Nephron (organoid): ENCODE measurements at regions not wholly inside any gene's neighbourhood (a gene's known extent, or its start where the extent isn't known, plus 50 kb on each side); places are given as distances from the start of the nearest gene placed in this dataset.

Experiments used
- H3K27ac Mint-ChIP-seq, 3 experiments: 2 replicates each; pipeline ENCODE4 v1.8.0; 2020; ENCODE audit warnings: mixed read lengths in 3 of 3, mild to moderate bottlenecking in 2 of 3, moderate library complexity in 1 of 3
- H3K27me3 Mint-ChIP-seq: 2 replicates; pipeline ENCODE4 v1.8.0; 2021; ENCODE audit warnings: low read depth, mild to moderate bottlenecking, moderate library complexity, mixed read lengths
- H3K36me3 Mint-ChIP-seq: 2 replicates; pipeline ENCODE4 v1.8.0; 2020; ENCODE audit warnings: low read depth, mixed read lengths
- H3K4me1 Mint-ChIP-seq: 2 replicates; pipeline ENCODE4 v1.8.0; 2020; ENCODE audit warnings: mixed read lengths
- H3K4me3 Mint-ChIP-seq, 3 experiments: 2 replicates each; pipeline ENCODE4 v1.8.0; 2020; ENCODE audit warnings: mild to moderate bottlenecking in 3 of 3, mixed read lengths in 3 of 3, moderate library complexity in 2 of 3
- H3K9me3 Mint-ChIP-seq: 2 replicates; pipeline ENCODE4 v1.8.0; 2020; ENCODE audit warnings: mixed read lengths
- CTCF ChIP-seq, 3 experiments: fragments of 200-600 bp; sonication (generic); IDR thresholded peaks; one replicate each; pipeline ENCODE4 v1.5.0; 2021; ENCODE audit warnings: antibody characterized with exemption in 3 of 3; ENCODE audit not compliant: unreplicated experiment in 3 of 3

DNA sequence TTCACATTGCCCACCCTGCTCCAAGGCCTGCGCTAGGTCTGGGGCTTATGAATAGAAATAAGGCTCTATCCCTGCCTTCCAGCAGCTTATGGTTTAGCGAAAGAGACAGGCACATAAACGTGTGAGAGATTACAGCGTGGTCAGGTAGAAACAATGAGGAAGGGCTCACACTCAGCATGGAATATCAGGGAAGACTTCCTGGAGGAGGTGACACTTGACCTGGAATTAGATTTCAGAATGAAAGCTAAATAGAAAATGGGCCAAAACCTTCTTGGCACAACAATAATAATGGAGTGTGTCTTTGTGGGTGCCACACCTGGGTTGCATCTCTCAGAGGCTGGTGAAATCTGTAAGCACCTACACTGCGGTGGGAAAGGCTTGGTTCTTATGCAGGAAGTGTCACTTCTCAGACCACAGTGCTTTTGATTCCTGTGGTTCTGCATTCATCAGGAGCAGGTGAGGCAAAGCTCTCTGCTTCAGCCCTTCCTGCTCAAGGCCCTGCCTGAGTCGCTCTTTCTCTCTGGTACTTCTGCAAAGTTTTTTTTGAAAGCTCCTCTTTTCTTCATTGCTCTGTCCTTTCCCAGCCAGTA lies 430.3 kb downstream of the ZNF536 start:
- Mint-ChIP-seq H3K4me1 (peaks cover 19% of the 10 kb centered on the region), H3K27ac (no peak overlapping the region), H3K36me3 (no peaks in the 10 kb centered on the region), H3K9me3 (no peaks in the 10 kb centered on the region), H3K27me3 (peaks cover 20% of the 10 kb centered on the region), H3K4me3 (no peak overlapping the region)
- TF ChIP-seq CTCF (IDR thresholded peaks at IDR 0.05; ENCODE audit: unreplicated experiment in 3 of 3), result no peak

- no peaks in the 10 kb centered on the region for H3K9me3 Mint-ChIP-seq
- H3K4me1 Mint-ChIP-seq, result peaks cover 19% of the 10 kb centered on the region
- peak; percentile 59 to 67 (median 65) for TF ChIP-seq CTCF (IDR thresholded peaks at IDR 0.05; ENCODE audit: unreplicated experiment in 3 of 3)
- H3K27ac Mint-ChIP-seq, result no peak overlapping the region
- peaks cover 26% of the 10 kb centered on the region for H3K27me3 Mint-ChIP-seq
- H3K4me3 Mint-ChIP-seq, result no peak overlapping the region
- H3K36me3 Mint-ChIP-seq, result no peaks in the 10 kb centered on the region
These were observed 427.9 kb downstream of the ZNF536 start for GRCh38 chr19:30799865-30800755.

GRCh38 chr19:30795727-30796126 lies 423.5 kb downstream of the ZNF536 start:
- Mint-ChIP-seq H3K36me3 (no peaks in the 10 kb centered on the region), H3K27ac (no peak overlapping the region), H3K4me1 (peaks cover 4% of the 10 kb centered on the region), H3K27me3 (peaks cover 35% of the 10 kb centered on the region), H3K4me3 (no peak overlapping the region), H3K9me3 (no peaks in the 10 kb centered on the region)
- TF ChIP-seq CTCF (IDR thresholded peaks at IDR 0.05; ENCODE audit: unreplicated experiment in 3 of 3), result no peak

- Mint-ChIP-seq H3K4me1 (peaks cover 4% of the 10 kb centered on the region), H3K27ac (no peak overlapping the region), H3K27me3 (peaks cover 19% of the 10 kb centered on the region), H3K4me3 (no peak overlapping the region), H3K9me3 (peaks cover 9% of the 10 kb centered on the region), H3K36me3 (no peaks in the 10 kb centered on the region)
- TF ChIP-seq CTCF (IDR thresholded peaks at IDR 0.05; ENCODE audit: unreplicated experiment in 3 of 3), result no peak
These were observed 420.6 kb downstream of the ZNF536 start for GRCh38 chr19:30792561-30793505.

DNA sequence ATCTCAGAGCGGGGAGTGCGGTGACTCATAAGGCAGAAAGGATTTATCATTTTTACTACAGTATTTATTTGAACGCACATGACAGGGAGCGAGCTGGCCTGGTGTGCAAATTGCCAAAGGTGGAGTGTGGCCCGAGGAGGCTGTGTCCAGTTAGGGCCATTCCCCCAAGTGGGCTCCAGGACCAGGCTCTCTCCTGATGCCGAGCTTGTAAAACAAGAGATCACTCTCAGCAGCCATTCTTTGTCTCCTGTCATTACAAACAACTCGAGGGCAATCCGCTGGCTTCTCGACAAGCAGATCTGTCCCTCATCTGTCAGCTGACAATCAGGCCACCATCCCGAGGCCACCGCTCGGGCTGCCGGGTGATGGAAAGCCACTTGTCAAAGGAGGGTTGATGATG lies 418.9 kb downstream of the ZNF536 start:
- Mint-ChIP-seq H3K36me3 (no peaks in the 10 kb centered on the region), H3K4me1 (peaks cover 4% of the 10 kb centered on the region), H3K27ac (no peak overlapping the region), H3K27me3 (peaks cover 19% of the 10 kb centered on the region), H3K4me3 (no peak overlapping the region), H3K9me3 (peaks cover 9% of the 10 kb centered on the region)
- TF ChIP-seq CTCF (IDR thresholded peaks at IDR 0.05; ENCODE audit: unreplicated experiment in 3 of 3), result no peak
